ENCODE measurements at regions not wholly inside any gene's neighbourhood (a gene's known extent, or its start where the extent isn't known, plus 50 kb on each side); places are given as distances from the start of the nearest gene placed in this dataset.

- peak; percentile 28 for DNase-seq (ENCODE audit: low read depth)
Observed at GRCh38 chr10:61000769-61001730, 57.1 kb upstream of the RHOBTB1 start.

- DNase-seq (ENCODE audit: low read depth): no peak
Observed at GRCh38 chr10:60998932-60999331, 54.9 kb upstream of the RHOBTB1 start.

- no peak for DNase-seq (ENCODE audit: low read depth)
Observed at GRCh38 chr10:60994128-60994527, 50.1 kb upstream of the RHOBTB1 start.

Data from ELR (cell line).